AG09319 (cell line): ENCODE measurements at regions not wholly inside any gene's neighbourhood (a gene's known extent, or its start where the extent isn't known, plus 50 kb on each side); places are given as distances from the start of the nearest gene placed in this dataset.
A peak's percentile ranks its signal among the peaks of the same experiment; 100 is the strongest.

Source experiments
- DNase-seq: peaks from one replicate; pipeline ENCODE4 v3.0.0-alpha.2; 2010; ENCODE audit warnings: low read depth; ENCODE audit errors: extremely low read depth
- CTCF ChIP-seq: IDR thresholded peaks from 2 replicates; pipeline ENCODE4 v1.5.1; 2011; ENCODE audit warnings: low read depth, mild to moderate bottlenecking, inconsistent platforms, low read length, moderate library complexity

GRCh38 chr9:110146373-110146772 is 61.6 kb downstream of the C9orf152 start:
- no peak for DNase-seq
- TF ChIP-seq CTCF: no peak

GRCh38 chr9:110148384-110148783 is 59.6 kb downstream of the C9orf152 start:
- no peak for DNase-seq
- TF ChIP-seq CTCF: no peak

GRCh38 chr9:110148891-110149290 is 59.1 kb downstream of the C9orf152 start:
- no peak for TF ChIP-seq CTCF
- DNase-seq: peak; percentile 30
